ENCODE measurements at regions not wholly inside any gene's neighbourhood (a gene's known extent, or its start where the extent isn't known, plus 50 kb on each side); places are given as distances from the start of the nearest gene placed in this dataset.

- no peak for TF ChIP-seq CTCF (IDR thresholded peaks at IDR 0.05)
- TF ChIP-seq RAD21 (conservative IDR thresholded peaks at IDR 0.05 in 1 of 2, IDR thresholded peaks at IDR 0.05 in 1 of 2): no peak
- TF ChIP-seq POLR2A (IDR thresholded peaks at IDR 0.05; ENCODE audit: low read length): no peak
- TF ChIP-seq MAFK (IDR thresholded peaks at IDR 0.05; ENCODE audit: partially characterized antibody): no peak
- TF ChIP-seq KDM1A (IDR thresholded peaks at IDR 0.05; ENCODE audit: low read depth): no peak
- TF ChIP-seq MYC (IDR thresholded peaks at IDR 0.05; ENCODE audit: borderline replicate concordance, low read length): no peak
- no peak for TF ChIP-seq JUNB (IDR thresholded peaks at IDR 0.05)
- no peak for TF ChIP-seq ESRRA (IDR thresholded peaks at IDR 0.05; ENCODE audit: borderline replicate concordance, low read length)
- TF ChIP-seq ZNF302 (CRISPR knock-in tag; IDR thresholded peaks at IDR 0.05): no peak
- no peak for TF ChIP-seq EP300 (IDR thresholded peaks at IDR 0.05)
- no peak for TF ChIP-seq RCOR1 (IDR thresholded peaks at IDR 0.05; ENCODE audit: low read depth, low read length)
- TF ChIP-seq USF2 (IDR thresholded peaks at IDR 0.05): no peak
- no peak for TF ChIP-seq HOXA7 (CRISPR knock-in tag; IDR thresholded peaks at IDR 0.05)
- no peak for TF ChIP-seq ZFP36 (IDR thresholded peaks at IDR 0.05; ENCODE audit: borderline replicate concordance, partially characterized antibody)
Observed at GRCh38 chr1:34358636-34359035, 181.9 kb downstream of the C1orf94 start.
